Keratinocyte (primary cell): ENCODE measurements at regions not wholly inside any gene's neighbourhood (a gene's known extent, or its start where the extent isn't known, plus 50 kb on each side); places are given as distances from the start of the nearest gene placed in this dataset.

Source experiments
- EZH2 ChIP-seq: IDR thresholded peaks from one replicate; pipeline ENCODE4 v1.6.1; 2012; ENCODE audit warnings: inconsistent platforms, mild to moderate bottlenecking, low read length, moderate library complexity
- TF ChIP-seq, protein P1 (sequence below), 3 experiments: IDR thresholded peaks in 1 of 3; conservative IDR thresholded peaks in 1 of 3; optimal IDR thresholded peaks in 1 of 3; 2 replicates in 2 of 3; 3 replicates in 1 of 3; pipeline versions ENCODE3 to v1.5.1; 2011; ENCODE audit warnings: low read length in 3 of 3, mild to moderate bottlenecking in 3 of 3, moderate library complexity in 2 of 3, control low read depth in 1 of 3, inconsistent platforms in 1 of 3; ENCODE audit not compliant: insufficient read depth in 2 of 3; ENCODE audit errors: extremely low read depth in 1 of 3

DNA sequence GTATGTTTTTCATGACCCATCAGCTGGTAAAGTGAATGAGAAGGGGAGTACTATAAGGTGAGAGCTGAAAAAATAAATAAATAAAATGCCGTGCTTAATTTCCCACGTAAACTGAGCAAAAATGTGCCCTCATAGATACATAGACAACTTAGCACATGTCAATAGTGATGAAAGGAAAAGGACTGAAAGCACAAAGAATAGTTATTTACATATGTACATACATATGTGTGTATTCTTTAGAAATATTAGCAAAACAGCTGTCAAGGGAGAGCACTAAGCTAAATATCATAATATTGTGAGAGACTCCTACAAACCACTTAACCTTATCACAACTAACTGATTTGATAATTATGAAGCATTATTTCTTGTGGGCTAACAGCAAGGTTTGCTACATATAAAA lies 213.6 kb upstream of the FTMT start:
- TF ChIP-seq, protein P1, sequence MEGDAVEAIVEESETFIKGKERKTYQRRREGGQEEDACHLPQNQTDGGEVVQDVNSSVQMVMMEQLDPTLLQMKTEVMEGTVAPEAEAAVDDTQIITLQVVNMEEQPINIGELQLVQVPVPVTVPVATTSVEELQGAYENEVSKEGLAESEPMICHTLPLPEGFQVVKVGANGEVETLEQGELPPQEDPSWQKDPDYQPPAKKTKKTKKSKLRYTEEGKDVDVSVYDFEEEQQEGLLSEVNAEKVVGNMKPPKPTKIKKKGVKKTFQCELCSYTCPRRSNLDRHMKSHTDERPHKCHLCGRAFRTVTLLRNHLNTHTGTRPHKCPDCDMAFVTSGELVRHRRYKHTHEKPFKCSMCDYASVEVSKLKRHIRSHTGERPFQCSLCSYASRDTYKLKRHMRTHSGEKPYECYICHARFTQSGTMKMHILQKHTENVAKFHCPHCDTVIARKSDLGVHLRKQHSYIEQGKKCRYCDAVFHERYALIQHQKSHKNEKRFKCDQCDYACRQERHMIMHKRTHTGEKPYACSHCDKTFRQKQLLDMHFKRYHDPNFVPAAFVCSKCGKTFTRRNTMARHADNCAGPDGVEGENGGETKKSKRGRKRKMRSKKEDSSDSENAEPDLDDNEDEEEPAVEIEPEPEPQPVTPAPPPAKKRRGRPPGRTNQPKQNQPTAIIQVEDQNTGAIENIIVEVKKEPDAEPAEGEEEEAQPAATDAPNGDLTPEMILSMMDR (optimal IDR thresholded peaks at IDR 0.05 in 1 of 3, IDR thresholded peaks at IDR 0.05 in 1 of 3, conservative IDR thresholded peaks at IDR 0.05 in 1 of 3; ENCODE audit: extremely low read depth in 1 of 3, insufficient read depth in 2 of 3, low read length in 3 of 3) = no peak
- TF ChIP-seq EZH2 = no peak
